Osteocyte (in vitro differentiated cells): ENCODE measurements at regions not wholly inside any gene's neighbourhood (a gene's known extent, or its start where the extent isn't known, plus 50 kb on each side); places are given as distances from the start of the nearest gene placed in this dataset.

Experiments used
- DNase-seq: peaks from one replicate; pipeline ENCODE4 v3.0.0; 2021; ENCODE audit warnings: mixed read lengths; ENCODE audit not compliant: unreplicated experiment; ENCODE audit errors: extremely low spot score
- H3K27ac Mint-ChIP-seq: one replicate; pipeline ENCODE4 v1.8.0; 2021; ENCODE audit warnings: mild to moderate bottlenecking, mixed read lengths; ENCODE audit not compliant: unreplicated experiment
- H3K27me3 Mint-ChIP-seq: one replicate; pipeline ENCODE4 v1.8.0; 2021; ENCODE audit warnings: mixed read lengths; ENCODE audit not compliant: unreplicated experiment
- H3K36me3 Mint-ChIP-seq: one replicate; pipeline ENCODE4 v1.8.0; 2021; ENCODE audit warnings: mixed read lengths; ENCODE audit not compliant: unreplicated experiment
- H3K4me1 Mint-ChIP-seq: one replicate; pipeline ENCODE4 v1.8.0; 2021; ENCODE audit warnings: mixed read lengths; ENCODE audit not compliant: unreplicated experiment
- H3K4me3 Mint-ChIP-seq: one replicate; pipeline ENCODE4 v1.8.0; 2021; ENCODE audit warnings: mild to moderate bottlenecking, moderate library complexity, mixed read lengths; ENCODE audit not compliant: unreplicated experiment
- H3K9me3 Mint-ChIP-seq: one replicate; pipeline ENCODE4 v1.8.0; 2021; ENCODE audit warnings: mixed read lengths; ENCODE audit not compliant: unreplicated experiment
- CTCF ChIP-seq: fragments of 200-600 bp; sonication (generic); IDR thresholded peaks from 2 replicates; pipeline ENCODE4 v1.5.0; 2021; ENCODE audit warnings: antibody characterized with exemption, mild to moderate bottlenecking, moderate library complexity

GRCh38 chr3:144516026-144516425 lies 544.4 kb downstream of the DIPK2A start:
- no peak overlapping the region for H3K4me3 Mint-ChIP-seq
- no peaks in the 10 kb centered on the region for H3K27me3 Mint-ChIP-seq
- no peak overlapping the region for H3K27ac Mint-ChIP-seq
- H3K36me3 Mint-ChIP-seq, result no peaks in the 10 kb centered on the region
- peaks cover 7% of the 10 kb centered on the region for H3K4me1 Mint-ChIP-seq
- no peaks in the 10 kb centered on the region for H3K9me3 Mint-ChIP-seq
- TF ChIP-seq CTCF, result no peak
- no peak for DNase-seq

DNA sequence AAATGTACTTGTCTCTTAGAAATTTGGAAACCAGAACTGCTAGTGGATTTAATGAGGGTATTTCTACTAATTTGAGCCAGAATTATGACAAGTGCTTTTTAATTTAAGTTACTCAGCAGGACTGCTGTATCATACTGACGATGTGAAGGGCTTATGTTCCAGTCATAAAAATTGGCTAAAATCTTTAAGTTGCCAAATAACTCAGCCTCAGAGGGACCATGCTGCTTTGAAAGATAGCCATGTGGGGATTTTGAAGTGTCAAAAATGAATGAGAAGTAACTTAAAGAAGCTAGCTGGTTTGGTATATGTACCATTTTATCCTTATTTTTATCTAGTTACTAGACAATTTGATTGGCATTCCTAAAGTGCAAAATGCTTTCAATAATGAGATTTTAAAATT lies 545.0 kb downstream of the DIPK2A start:
- Mint-ChIP-seq H3K36me3 (no peaks in the 10 kb centered on the region), H3K4me3 (no peak overlapping the region), H3K4me1 (peaks cover 7% of the 10 kb centered on the region), H3K27ac (no peak overlapping the region), H3K27me3 (no peaks in the 10 kb centered on the region), H3K9me3 (no peaks in the 10 kb centered on the region)
- no peak for TF ChIP-seq CTCF
- DNase-seq, result no peak

DNA sequence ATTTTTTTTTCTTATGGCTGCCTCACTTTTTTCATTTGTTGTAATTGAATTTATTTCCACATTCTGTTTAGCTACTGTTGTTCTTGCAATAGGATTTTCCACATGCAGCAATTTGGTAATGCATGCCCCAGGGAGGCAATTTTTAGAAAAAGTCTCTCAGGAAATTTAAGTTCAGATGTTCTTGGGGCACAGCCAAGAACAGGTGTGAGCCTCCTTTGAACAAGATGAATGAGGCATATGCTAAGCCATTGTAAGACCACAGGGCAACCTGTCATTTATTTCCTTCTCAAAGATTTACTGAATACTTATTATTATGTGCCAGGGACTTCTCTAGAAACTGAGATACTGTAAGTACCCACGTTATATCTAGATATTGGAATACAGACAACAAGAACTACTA lies 549.5 kb downstream of the DIPK2A start:
- Mint-ChIP-seq H3K36me3 (no peaks in the 10 kb centered on the region), H3K4me1 (peaks cover 4% of the 10 kb centered on the region)
- no peak for TF ChIP-seq CTCF

GRCh38 chr3:144522456-144522855 lies 550.8 kb downstream of the DIPK2A start:
- DNase-seq, result no peak
- no peak overlapping the region for H3K27ac Mint-ChIP-seq
- H3K27me3 Mint-ChIP-seq, result no peaks in the 10 kb centered on the region
- H3K4me1 Mint-ChIP-seq, result no peaks in the 10 kb centered on the region
- H3K9me3 Mint-ChIP-seq, result no peaks in the 10 kb centered on the region
- no peak overlapping the region for H3K4me3 Mint-ChIP-seq
- H3K36me3 Mint-ChIP-seq, result no peaks in the 10 kb centered on the region
- TF ChIP-seq CTCF, result no peak

More for the DNA sequence above, 549.5 kb downstream of the DIPK2A start:
- no peak overlapping the region for H3K27ac Mint-ChIP-seq
- DNase-seq, result no peak
- H3K27me3 Mint-ChIP-seq, result no peaks in the 10 kb centered on the region
- no peaks in the 10 kb centered on the region for H3K9me3 Mint-ChIP-seq
- no peak overlapping the region for H3K4me3 Mint-ChIP-seq

GRCh38 chr3:144523396-144523795 lies 551.8 kb downstream of the DIPK2A start:
- no peak for DNase-seq
- no peak for TF ChIP-seq CTCF
- Mint-ChIP-seq H3K4me1 (no peaks in the 10 kb centered on the region), H3K27ac (no peak overlapping the region), H3K27me3 (no peaks in the 10 kb centered on the region), H3K4me3 (no peak overlapping the region), H3K9me3 (no peaks in the 10 kb centered on the region), H3K36me3 (no peaks in the 10 kb centered on the region)
